ENCODE measurements at regions not wholly inside any gene's neighbourhood (a gene's known extent, or its start where the extent isn't known, plus 50 kb on each side); places are given as distances from the start of the nearest gene placed in this dataset.

DNA sequence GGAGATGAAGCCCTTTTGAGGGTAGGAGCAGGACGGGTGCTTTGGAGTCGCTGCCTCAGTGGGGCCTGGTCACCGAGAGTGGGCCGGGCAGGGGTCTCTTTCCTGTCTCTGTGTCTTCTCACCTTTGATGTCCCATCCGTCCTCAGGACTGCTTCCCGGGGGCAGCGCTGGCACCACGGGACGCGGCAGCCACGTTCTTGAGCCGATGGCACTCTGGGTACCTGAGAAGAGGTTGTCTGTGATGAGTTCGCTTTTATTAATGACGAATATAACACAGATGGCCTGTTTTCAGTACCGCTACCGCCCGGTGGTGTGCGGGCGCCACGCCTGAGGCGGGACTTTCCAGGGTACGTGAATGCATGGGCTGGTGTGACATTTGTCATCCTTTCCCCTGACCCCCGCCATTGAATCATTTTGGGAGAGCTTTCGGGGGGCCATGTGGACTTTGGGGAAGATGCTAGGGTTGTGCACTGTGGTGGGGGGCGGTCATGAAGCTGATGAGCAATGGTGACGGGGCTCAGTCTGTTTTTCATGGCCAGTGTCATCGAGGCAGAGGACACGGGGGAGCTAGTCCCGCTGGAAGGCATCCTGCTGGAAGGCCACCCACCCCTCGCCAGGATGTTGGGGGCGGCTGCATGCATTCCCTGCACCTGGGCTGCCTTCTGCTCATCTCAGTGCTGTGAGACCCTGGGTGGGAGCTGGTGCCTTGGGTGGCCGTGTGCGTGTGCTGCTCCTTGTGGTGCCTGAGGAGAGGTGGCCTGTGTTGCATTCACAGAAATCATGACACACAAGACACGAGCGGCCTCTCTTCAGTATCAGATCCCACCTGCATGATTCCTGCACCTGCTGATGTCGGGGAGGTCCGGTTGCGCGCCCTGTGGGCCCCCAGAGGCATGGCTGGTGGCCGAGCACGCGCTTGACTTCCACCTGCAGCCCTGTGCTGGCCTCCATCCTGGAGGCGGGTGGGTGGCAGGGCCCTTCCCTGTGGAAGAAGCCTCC lies 162.5 kb upstream of the RTL1 start:
- TF ChIP-seq, protein P1, sequence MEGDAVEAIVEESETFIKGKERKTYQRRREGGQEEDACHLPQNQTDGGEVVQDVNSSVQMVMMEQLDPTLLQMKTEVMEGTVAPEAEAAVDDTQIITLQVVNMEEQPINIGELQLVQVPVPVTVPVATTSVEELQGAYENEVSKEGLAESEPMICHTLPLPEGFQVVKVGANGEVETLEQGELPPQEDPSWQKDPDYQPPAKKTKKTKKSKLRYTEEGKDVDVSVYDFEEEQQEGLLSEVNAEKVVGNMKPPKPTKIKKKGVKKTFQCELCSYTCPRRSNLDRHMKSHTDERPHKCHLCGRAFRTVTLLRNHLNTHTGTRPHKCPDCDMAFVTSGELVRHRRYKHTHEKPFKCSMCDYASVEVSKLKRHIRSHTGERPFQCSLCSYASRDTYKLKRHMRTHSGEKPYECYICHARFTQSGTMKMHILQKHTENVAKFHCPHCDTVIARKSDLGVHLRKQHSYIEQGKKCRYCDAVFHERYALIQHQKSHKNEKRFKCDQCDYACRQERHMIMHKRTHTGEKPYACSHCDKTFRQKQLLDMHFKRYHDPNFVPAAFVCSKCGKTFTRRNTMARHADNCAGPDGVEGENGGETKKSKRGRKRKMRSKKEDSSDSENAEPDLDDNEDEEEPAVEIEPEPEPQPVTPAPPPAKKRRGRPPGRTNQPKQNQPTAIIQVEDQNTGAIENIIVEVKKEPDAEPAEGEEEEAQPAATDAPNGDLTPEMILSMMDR (conservative IDR thresholded peaks at IDR 0.05; ENCODE audit: low read depth in 2 of 2), result no peak
- TF ChIP-seq POLR2AphosphoS5 (IDR thresholded peaks at IDR 0.05; ENCODE audit: low read depth) (no peak), EZH2 (IDR thresholded peaks at IDR 0.05; ENCODE audit: low read depth, unreplicated experiment) (no peak)
